ENCODE measurements at regions not wholly inside any gene's neighbourhood (a gene's known extent, or its start where the extent isn't known, plus 50 kb on each side); places are given as distances from the start of the nearest gene placed in this dataset.
A peak's percentile ranks its signal among the peaks of the same experiment; 100 is the strongest.
"Not testable (repeated sequence)": the region's sequence is repeated elsewhere in the genome, so short reads cannot be mapped to it uniquely, and the experiment has no call there.

- no peak for DNase-seq
These were observed 51.0 kb downstream of the FHIP2A start for GRCh38 chr10:114872519-114873087.

- DNase-seq = no peak
These were observed 53.3 kb downstream of the FHIP2A start for GRCh38 chr10:114874827-114875411.

GRCh38 chr10:114875590-114876081, 54.1 kb downstream of the FHIP2A start:
- not testable (repeated sequence) for DNase-seq

- DNase-seq = no peak
These were observed 54.6 kb downstream of the FHIP2A start for GRCh38 chr10:114876169-114876568.

- DNase-seq = peak in 2 of 4 experiments; percentile 2 to 3
These were observed 55.2 kb downstream of the FHIP2A start for GRCh38 chr10:114876602-114877300.

- no peak for DNase-seq
These were observed 55.7 kb downstream of the FHIP2A start for GRCh38 chr10:114877301-114877644.

GRCh38 chr10:114879093-114879492, 57.5 kb downstream of the FHIP2A start:
- no peak for DNase-seq

GRCh38 chr10:114879541-114880158, 58.1 kb downstream of the FHIP2A start:
- peak in 2 of 4 experiments; percentile 2 to 12 for DNase-seq

GRCh38 chr10:114881417-114881816, 56.6 kb upstream of the TRUB1 start:
- no peak for DNase-seq

GRCh38 chr10:114881901-114882300, 56.1 kb upstream of the TRUB1 start:
- no peak for DNase-seq

GRCh38 chr10:114885443-114885842, 52.6 kb upstream of the TRUB1 start:
- DNase-seq = no peak

Measured in activated CD4-positive, CD25-positive, alpha-beta regulatory T cell (primary cell).